Fibroblast of upper back skin (primary cell): ENCODE measurements at regions not wholly inside any gene's neighbourhood (a gene's known extent, or its start where the extent isn't known, plus 50 kb on each side); places are given as distances from the start of the nearest gene placed in this dataset.

Experiments used
- DNase-seq: peaks from one replicate; pipeline ENCODE4 v3.0.0-alpha.2; 2013

- DNase-seq: no peak
Measured at GRCh38 chr16:52634104-52634503, 87.2 kb upstream of the TOX3 start.

GRCh38 chr16:52633230-52633629, 86.3 kb upstream of the TOX3 start:
- DNase-seq: no peak

GRCh38 chr16:52631711-52632110, 84.8 kb upstream of the TOX3 start:
- DNase-seq: no peak

DNA sequence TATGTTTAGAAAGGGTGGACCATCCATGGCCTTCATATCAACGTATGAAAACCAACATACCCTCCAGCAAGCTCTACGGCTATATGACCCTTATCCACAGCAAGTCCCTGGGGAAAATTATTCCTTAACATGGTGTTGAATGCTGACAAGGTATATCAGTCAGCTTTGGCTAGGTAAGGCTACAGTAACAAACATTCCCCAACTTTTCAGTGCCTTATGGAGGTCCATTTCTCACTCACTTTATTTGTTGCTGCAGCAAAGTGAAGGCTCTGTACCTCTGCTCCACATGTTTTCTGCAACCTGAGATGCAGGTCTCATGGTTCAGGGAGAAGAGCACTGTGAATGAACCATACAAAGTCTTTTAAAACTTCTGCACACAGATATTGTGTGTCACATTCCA, 83.8 kb upstream of the TOX3 start:
- no peak for DNase-seq

GRCh38 chr16:52629296-52629695, 82.4 kb upstream of the TOX3 start:
- no peak for DNase-seq

DNA sequence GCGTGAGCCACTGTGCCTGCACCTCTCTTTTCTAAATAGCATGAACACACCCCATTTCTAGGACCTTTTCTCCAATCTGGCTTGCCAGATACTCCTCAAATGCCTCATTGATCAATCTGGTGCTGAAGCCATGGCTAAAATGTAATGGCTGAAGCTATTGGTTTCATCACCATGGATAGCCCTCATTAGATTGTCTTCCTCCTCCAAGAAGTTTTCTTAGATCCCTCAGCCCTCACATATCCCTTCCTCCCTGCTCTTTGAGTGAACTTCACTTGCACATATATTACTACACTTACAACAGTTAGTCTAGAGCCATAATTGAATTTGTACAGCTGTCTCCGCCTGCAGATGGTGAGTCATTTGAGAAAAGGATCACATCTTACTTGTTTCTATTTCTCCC, 77.9 kb upstream of the TOX3 start:
- DNase-seq: no peak

DNA sequence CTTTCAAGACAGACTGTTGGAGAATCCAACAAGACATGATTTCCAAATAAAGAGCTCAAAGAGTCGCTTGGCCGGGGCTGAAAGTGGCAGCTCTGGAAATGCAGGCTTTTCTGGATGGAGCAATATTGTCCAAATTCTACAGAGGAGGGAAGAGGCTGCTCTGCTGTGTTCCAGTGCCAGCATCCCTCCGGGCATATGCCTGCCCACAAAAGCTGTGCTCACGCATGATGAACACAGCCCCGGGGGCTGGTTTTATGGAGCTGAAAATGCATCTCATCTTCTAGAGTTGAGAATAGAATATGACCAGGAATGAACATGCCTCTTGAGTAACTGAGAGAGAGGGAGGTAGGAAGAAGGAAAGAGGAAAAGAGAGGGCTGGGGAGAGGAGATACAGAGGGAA, 74.7 kb upstream of the TOX3 start:
- no peak for DNase-seq

DNA sequence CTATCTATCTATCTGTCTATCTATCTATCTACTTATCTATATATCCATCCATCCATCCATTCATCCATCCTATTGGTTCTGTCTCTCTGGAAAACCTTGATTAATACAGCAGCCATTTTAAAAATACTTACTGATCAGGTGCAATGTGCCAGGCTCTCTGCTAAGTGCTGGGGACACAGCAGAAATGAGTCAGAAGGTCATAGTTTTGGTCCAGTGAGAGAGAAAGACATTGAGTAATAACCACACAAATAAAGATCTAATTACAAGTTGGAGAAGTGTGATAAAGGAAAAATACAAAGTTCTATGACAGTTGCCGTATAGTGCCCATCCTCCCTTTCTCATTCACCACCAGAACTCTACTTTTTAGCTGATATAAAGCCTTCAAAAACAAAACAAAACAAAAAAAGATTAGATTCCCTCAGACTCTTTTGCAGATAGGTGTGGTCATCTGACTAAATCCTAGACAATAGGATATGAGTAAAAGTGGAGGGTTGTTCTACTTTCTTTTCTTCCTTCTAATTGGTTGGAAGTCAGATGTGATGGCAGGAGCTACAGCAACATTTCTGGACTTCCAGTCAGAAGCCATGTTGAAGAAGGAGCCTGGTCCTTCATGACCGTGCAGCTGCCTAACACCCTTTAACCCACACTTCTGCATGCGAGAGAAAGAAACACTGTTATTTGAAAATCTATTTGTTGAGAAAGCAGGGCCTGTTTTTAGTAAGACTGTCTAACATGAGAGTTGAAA, 72.0 kb upstream of the TOX3 start:
- DNase-seq: no peak

GRCh38 chr16:52617591-52617990, 70.6 kb upstream of the TOX3 start:
- no peak for DNase-seq

GRCh38 chr16:52613508-52613907, 66.6 kb upstream of the TOX3 start:
- no peak for DNase-seq

- DNase-seq: no peak
Measured at GRCh38 chr16:52611817-52612673, 65.1 kb upstream of the TOX3 start.

GRCh38 chr16:52603015-52603414, 56.1 kb upstream of the TOX3 start:
- DNase-seq: no peak

DNA sequence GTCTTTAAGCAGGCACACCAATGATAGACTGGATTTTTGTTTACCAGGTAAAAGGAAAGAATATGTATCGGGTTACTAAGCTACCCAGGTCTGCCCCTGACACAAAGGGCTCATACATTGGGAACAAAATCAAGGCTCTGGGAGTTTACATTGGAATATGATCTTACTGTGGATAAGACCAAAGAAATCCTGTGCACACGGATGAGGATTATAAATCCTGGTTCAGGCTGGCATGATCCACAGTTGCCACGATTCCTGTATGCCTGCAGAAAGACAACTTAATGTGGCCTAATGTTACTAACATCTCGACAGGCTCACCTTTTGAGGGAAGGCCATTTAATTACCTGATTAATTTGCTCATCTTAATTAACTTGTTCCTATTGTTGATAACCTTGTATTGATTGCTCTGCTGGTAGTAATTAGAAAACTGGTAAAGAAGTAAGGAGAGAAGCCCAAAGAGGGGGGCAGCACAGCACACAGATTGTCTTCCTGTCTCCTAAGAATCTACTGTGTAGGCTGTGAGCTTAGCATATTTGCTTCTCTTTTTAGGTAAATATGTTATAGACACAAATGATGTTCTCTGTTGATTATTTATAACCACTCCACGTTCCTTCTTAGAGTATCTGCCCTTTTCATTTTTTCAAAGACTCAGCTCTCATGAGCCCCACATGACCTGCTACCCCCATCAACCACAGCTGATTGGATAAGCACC, 51.0 kb upstream of the TOX3 start:
- no peak for DNase-seq

DNA sequence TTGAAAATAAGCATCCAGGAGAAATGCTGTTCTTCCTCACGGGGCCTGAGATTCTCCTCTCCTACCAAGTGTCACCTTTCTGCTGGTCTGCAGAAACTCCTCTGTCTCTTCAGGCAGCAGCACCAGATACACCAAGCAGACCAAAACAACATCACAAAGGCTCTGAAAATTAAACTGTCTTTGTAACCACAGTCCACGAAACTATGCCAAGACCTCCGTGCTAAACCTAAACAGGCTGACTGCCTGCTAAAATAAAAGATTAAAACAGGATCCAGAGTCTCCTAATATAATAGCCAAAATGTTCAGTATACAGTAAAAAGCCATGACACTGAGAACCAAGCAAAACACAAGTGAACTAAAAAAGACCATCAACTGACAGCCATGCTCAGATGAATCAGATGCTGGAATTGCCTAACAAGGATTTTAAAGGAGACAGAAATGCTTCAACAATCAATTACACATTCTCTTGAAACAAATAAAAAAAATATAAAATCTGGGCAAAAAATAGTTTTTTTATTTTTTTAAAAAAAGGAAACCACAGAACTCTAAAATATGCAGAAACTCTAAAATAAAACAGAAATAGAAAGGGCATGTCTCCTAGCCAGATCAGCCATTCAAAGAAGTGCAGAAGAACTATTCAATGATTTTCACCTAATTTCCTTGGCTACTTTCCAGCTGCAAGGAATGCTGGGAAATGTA, 50.3 kb upstream of the TOX3 start:
- no peak for DNase-seq
